SU-DHL-6 (cell line): ENCODE measurements at regions not wholly inside any gene's neighbourhood (a gene's known extent, or its start where the extent isn't known, plus 50 kb on each side); places are given as distances from the start of the nearest gene placed in this dataset.

ENCODE experiments used
- H2AFZ ChIP-seq: fragments of 200-600 bp; sonication (generic); 2 replicates; pipeline ENCODE4 v1.6.1; 2014; ENCODE audit warnings: low read depth, mild to moderate bottlenecking, moderate library complexity, mixed read lengths, antibody characterized with exemption, low read length; ENCODE audit not compliant: severe bottlenecking
- H3F3A ChIP-seq: fragments of 200-600 bp; shearing (Covaris generic); 2 replicates; pipeline ENCODE4 v1.6.0; 2016; ENCODE audit warnings: antibody characterized with exemption, mild to moderate bottlenecking; ENCODE audit not compliant: insufficient read depth
- H3K27ac ChIP-seq: fragments of 200-600 bp; sonication (generic); 2 replicates; pipeline ENCODE4 v1.5.1; 2016; ENCODE audit warnings: low read depth, mild to moderate bottlenecking, low read length, moderate library complexity, mixed read lengths
- H3K27me3 ChIP-seq: fragments of 200-600 bp; sonication (generic), shearing (Covaris generic); 2 replicates; pipeline ENCODE4 v1.6.0; 2014; ENCODE audit warnings: mild to moderate bottlenecking, low read length
- H3K36me3 ChIP-seq: fragments of 200-600 bp; sonication (generic); 2 replicates; pipeline ENCODE4 v1.6.1; 2014; ENCODE audit warnings: mild to moderate bottlenecking, low read length, mixed read lengths
- H3K4me2 ChIP-seq: fragments of 300-600, 200-600 bp; shearing (Covaris generic), sonication (generic); 2 replicates; pipeline ENCODE4 v1.6.0; 2014; ENCODE audit warnings: low read length, low read depth, mild to moderate bottlenecking; ENCODE audit not compliant: poor library complexity, severe bottlenecking
- H3K4me3 ChIP-seq: fragments of 200-600 bp; sonication (generic); 2 replicates; pipeline ENCODE4 v1.5.1; 2014; ENCODE audit warnings: antibody characterized with exemption, low read length, mild to moderate bottlenecking, mixed read lengths; ENCODE audit not compliant: insufficient read depth, poor library complexity, severe bottlenecking
- H3K79me2 ChIP-seq: fragments of 200-600 bp; sonication (generic); 2 replicates; pipeline ENCODE4 v1.6.1; 2014; ENCODE audit warnings: mild to moderate bottlenecking, low read length, moderate library complexity; ENCODE audit not compliant: insufficient read depth
- H3K9ac ChIP-seq: fragments of 200-600 bp; sonication (generic); 2 replicates; pipeline ENCODE4 v1.7.0; 2014; ENCODE audit warnings: mild to moderate bottlenecking, low read length
- H3K9me2 ChIP-seq: fragments of 200-600 bp; sonication (generic); replicated peaks from 2 replicates; pipeline ENCODE4 v1.6.1; 2014; ENCODE audit warnings: low read length; ENCODE audit not compliant: insufficient read depth
- H3K9me3 ChIP-seq: fragments of 200-600 bp; sonication (generic); 2 replicates; pipeline ENCODE4 v1.6.1; 2014; ENCODE audit warnings: low read length, mixed read lengths; ENCODE audit not compliant: insufficient read depth
- H4K20me1 ChIP-seq: fragments of 200-600 bp; sonication (generic); 2 replicates; pipeline ENCODE4 v1.6.1; 2014; ENCODE audit warnings: low read depth, mild to moderate bottlenecking, antibody characterized with exemption, low read length, moderate library complexity, mixed read lengths
- CTCF ChIP-seq: fragments of 200-600 bp; sonication (generic); IDR thresholded peaks from one replicate; pipeline ENCODE4 v1.5.1; 2017; ENCODE audit warnings: antibody characterized with exemption, mild to moderate bottlenecking, low read length, moderate library complexity; ENCODE audit not compliant: insufficient read depth, poor library complexity, severe bottlenecking
- EZH2phosphoT487 ChIP-seq: fragments of 200-600 bp; sonication (generic), shearing (Covaris generic); conservative IDR thresholded peaks from 2 replicates; pipeline ENCODE4 v1.6.1; 2018; ENCODE audit warnings: mild to moderate bottlenecking, antibody characterized with exemption, low read length, moderate library complexity, mixed read lengths

- TF ChIP-seq CTCF, result no peak
- TF ChIP-seq EZH2phosphoT487, result no peak
- H3K4me3 ChIP-seq, result no peak overlapping the region
- no peaks in the 10 kb centered on the region; the same call in 1 of the 2 replicates for H3K36me3 ChIP-seq
- H3K27me3 ChIP-seq, result no peaks in the 10 kb centered on the region
- no peak overlapping the region for H3K4me2 ChIP-seq
- no peaks in the 10 kb centered on the region for H3K9me3 ChIP-seq
- no peaks in the 10 kb centered on the region for H3F3A ChIP-seq
- no peaks in the 10 kb centered on the region for H4K20me1 ChIP-seq
- H3K27ac ChIP-seq, result no peak overlapping the region
- no peaks in the 10 kb centered on the region for H3K79me2 ChIP-seq
- no peaks in the 10 kb centered on the region for H3K9me2 ChIP-seq
- no peak overlapping the region for H3K9ac ChIP-seq
- H2AFZ ChIP-seq, result no peak overlapping the region
Measured at GRCh38 chrX:74009041-74009440, 156.5 kb upstream of the XIST start.

GRCh38 chrX:73992019-73992418 lies 139.5 kb upstream of the XIST start:
- Histone ChIP-seq H3K9me3 (no peaks in the 10 kb centered on the region), H3K79me2 (no peaks in the 10 kb centered on the region; the same call in none of the 2 replicates), H3K36me3 (no peaks in the 10 kb centered on the region), H3K4me2 (no peak overlapping the region), H3F3A (no peaks in the 10 kb centered on the region), H3K27me3 (no peaks in the 10 kb centered on the region), H3K9ac (no peak overlapping the region), H3K9me2 (no peaks in the 10 kb centered on the region), H3K27ac (no peak overlapping the region), H4K20me1 (no peaks in the 10 kb centered on the region), H2AFZ (no peak overlapping the region), H3K4me3 (no peak overlapping the region)
- TF ChIP-seq CTCF, result no peak
- no peak for TF ChIP-seq EZH2phosphoT487

- no peaks in the 10 kb centered on the region for H3K36me3 ChIP-seq
- no peak overlapping the region for H3K4me3 ChIP-seq
- no peak overlapping the region for H3K27ac ChIP-seq
- H3F3A ChIP-seq, result no peaks in the 10 kb centered on the region
- H3K4me2 ChIP-seq, result no peak overlapping the region
- no peaks in the 10 kb centered on the region for H3K27me3 ChIP-seq
- H3K79me2 ChIP-seq, result peaks cover 18% of the 10 kb centered on the region
- no peaks in the 10 kb centered on the region for H4K20me1 ChIP-seq
- H3K9me3 ChIP-seq, result no peaks in the 10 kb centered on the region
- H3K9me2 ChIP-seq, result no peaks in the 10 kb centered on the region
- no peak for TF ChIP-seq EZH2phosphoT487
- no peak for TF ChIP-seq CTCF
- no peak overlapping the region for H3K9ac ChIP-seq
- no peak overlapping the region for H2AFZ ChIP-seq
Measured at GRCh38 chrX:73987166-73987565, 134.7 kb upstream of the XIST start.
